Mesendoderm (in vitro differentiated cells): ENCODE measurements at regions not wholly inside any gene's neighbourhood (a gene's known extent, or its start where the extent isn't known, plus 50 kb on each side); places are given as distances from the start of the nearest gene placed in this dataset.
A peak's percentile ranks its signal among the peaks of the same experiment; 100 is the strongest.

Source experiments
- DNase-seq: peaks from one replicate; pipeline ENCODE4 v3.0.0; 2013
- H2AK5ac ChIP-seq: 2 replicates; pipeline ENCODE4 v1.6.1; 2013; ENCODE audit warnings: low read length, inconsistent platforms
- H2BK120ac ChIP-seq: 2 replicates; pipeline ENCODE4 v1.6.1; 2013; ENCODE audit warnings: low read depth, mild to moderate bottlenecking, low read length, moderate library complexity, mixed read lengths
- H2BK15ac ChIP-seq: replicated peaks from 2 replicates; pipeline ENCODE4 v1.6.1; 2013; ENCODE audit warnings: low read depth, mild to moderate bottlenecking, moderate library complexity
- H2BK5ac ChIP-seq: 2 replicates; pipeline ENCODE4 v1.6.1; 2013; ENCODE audit warnings: low read length, inconsistent platforms
- H3K18ac ChIP-seq: 2 replicates; pipeline ENCODE4 v1.6.1; 2013; ENCODE audit warnings: mild to moderate bottlenecking, low read length, mixed read lengths
- H3K23ac ChIP-seq: one replicate; pipeline ENCODE4 v1.6.1; 2013; ENCODE audit warnings: low read length
- H3K27ac ChIP-seq: 2 replicates; pipeline ENCODE4 v1.5.1; 2013; ENCODE audit warnings: low read depth, mild to moderate bottlenecking, inconsistent platforms, low read length, moderate library complexity
- H3K27me3 ChIP-seq: 2 replicates; pipeline ENCODE4 v1.6.1; 2013; ENCODE audit warnings: low read length, control low read depth, mild to moderate bottlenecking, inconsistent platforms; ENCODE audit not compliant: insufficient read depth, poor library complexity
- H3K36me3 ChIP-seq: 2 replicates; pipeline ENCODE4 v1.6.1; 2013; ENCODE audit warnings: low read length, inconsistent platforms; ENCODE audit not compliant: control insufficient read depth, insufficient read depth
- H3K4ac ChIP-seq: one replicate; pipeline ENCODE4 v1.6.1; 2013; ENCODE audit warnings: low read depth, mild to moderate bottlenecking, low read length, moderate library complexity
- H3K4me1 ChIP-seq: 2 replicates; pipeline ENCODE4 v1.6.1; 2013; ENCODE audit warnings: low read depth, low read length, inconsistent platforms; ENCODE audit not compliant: control insufficient read depth
- H3K4me2 ChIP-seq: 2 replicates; pipeline ENCODE4 v1.6.1; 2013; ENCODE audit warnings: low read length
- H3K4me3 ChIP-seq: 2 replicates; pipeline ENCODE4 v1.5.1; 2013; ENCODE audit warnings: mild to moderate bottlenecking, low read length
- H3K56ac ChIP-seq: one replicate; pipeline ENCODE4 v1.6.1; 2013; ENCODE audit warnings: low read length
- H3K79me1 ChIP-seq: 2 replicates; pipeline ENCODE4 v1.6.1; 2013; ENCODE audit warnings: low read length, inconsistent platforms
- H3K79me2 ChIP-seq: 2 replicates; pipeline ENCODE4 v1.6.1; 2013; ENCODE audit warnings: mild to moderate bottlenecking, low read length; ENCODE audit not compliant: control insufficient read depth, insufficient read depth
- H3K9ac ChIP-seq: 2 replicates; pipeline ENCODE4 v1.6.1; 2013; ENCODE audit warnings: low read length, inconsistent platforms
- H4K5ac ChIP-seq: one replicate; pipeline ENCODE4 v1.6.1; 2013; ENCODE audit warnings: low read length
- H4K8ac ChIP-seq: one replicate; pipeline ENCODE4 v1.6.1; 2013; ENCODE audit warnings: low read depth, mild to moderate bottlenecking, control low read depth, low read length, moderate library complexity
- WGBS: extraction: QIAGEN DNeasy Blood & Tissue Kit; methylation state at CpG from one replicate; pipeline ENCODE4 v1.1.7; 2013; ENCODE audit warnings: low lambda C conversion rate, missing lambda C conversion rate; ENCODE audit not compliant: insufficient coverage; ENCODE audit errors: extremely low coverage; 5-methylcytosine and 5-hydroxymethylcytosine counted together

- Histone ChIP-seq H3K23ac (no peak overlapping the region), H3K27me3 (no peaks in the 10 kb centered on the region), H3K4me1 (no peaks in the 10 kb centered on the region), H2BK5ac (no peak overlapping the region), H3K4ac (no peak overlapping the region), H3K79me2 (no peaks in the 10 kb centered on the region), H3K36me3 (no peaks in the 10 kb centered on the region), H2BK120ac (no peak overlapping the region), H4K8ac (no peak overlapping the region), H4K5ac (no peak overlapping the region), H3K56ac (no peak overlapping the region), H3K4me3 (no peak overlapping the region), H3K27ac (no peak overlapping the region), H3K9ac (no peak overlapping the region), H2BK15ac (no peak overlapping the region), H3K18ac (no peak overlapping the region), H3K79me1 (no peaks in the 10 kb centered on the region), H2AK5ac (no peak overlapping the region), H3K4me2 (no peak overlapping the region)
- DNase-seq, result no peak
- no CpG with 5 or more reads among the region's 2 CpGs for WGBS
Observed at GRCh38 chr6:9408402-9409117, 973.2 kb upstream of the SLC35B3 start.

DNA sequence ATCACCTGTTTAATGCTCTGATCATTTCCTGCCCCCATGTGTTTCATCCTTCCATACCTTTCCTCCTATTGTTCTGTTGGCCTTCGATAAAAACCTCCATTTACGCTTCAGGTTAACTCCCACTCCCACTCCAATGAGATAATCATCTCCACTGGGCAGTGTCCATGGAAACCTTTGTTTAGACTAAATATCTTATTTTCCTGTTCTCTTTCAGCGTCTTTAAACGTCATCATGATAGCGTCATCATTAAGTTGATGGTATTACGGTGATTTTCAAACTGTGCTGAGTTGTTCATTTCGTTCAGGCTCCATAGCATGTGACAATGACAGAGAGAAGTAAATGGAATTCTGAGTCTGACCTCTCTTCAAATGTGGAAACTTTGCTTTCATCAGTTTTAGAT, 970.5 kb upstream of the SLC35B3 start:
- no peak overlapping the region for H2BK120ac ChIP-seq
- H3K36me3 ChIP-seq, result no peaks in the 10 kb centered on the region
- no peaks in the 10 kb centered on the region for H3K4me1 ChIP-seq
- no peaks in the 10 kb centered on the region for H3K79me1 ChIP-seq
- H3K4me2 ChIP-seq, result no peak overlapping the region
- H3K4ac ChIP-seq, result no peak overlapping the region
- no peak overlapping the region for H3K27ac ChIP-seq
- no peaks in the 10 kb centered on the region for H3K27me3 ChIP-seq
- no peaks in the 10 kb centered on the region for H3K79me2 ChIP-seq
- H3K18ac ChIP-seq, result no peak overlapping the region
- no peak overlapping the region for H3K23ac ChIP-seq
- H3K4me3 ChIP-seq, result no peak overlapping the region
- no peak overlapping the region for H4K8ac ChIP-seq
- H3K56ac ChIP-seq, result no peak overlapping the region
- no peak overlapping the region for H2BK15ac ChIP-seq
- no peak overlapping the region for H3K9ac ChIP-seq
- WGBS, result no CpG with 5 or more reads among the region's 7 CpGs
- peak; percentile 11 for DNase-seq
- H4K5ac ChIP-seq, result no peak overlapping the region
- H2BK5ac ChIP-seq, result no peak overlapping the region
- no peak overlapping the region for H2AK5ac ChIP-seq

- Histone ChIP-seq H3K18ac (no peak overlapping the region), H3K36me3 (no peaks in the 10 kb centered on the region), H3K4me2 (no peak overlapping the region), H3K4me3 (no peak overlapping the region), H3K4ac (no peak overlapping the region), H3K56ac (no peak overlapping the region), H3K79me1 (no peaks in the 10 kb centered on the region), H3K4me1 (no peaks in the 10 kb centered on the region), H2BK120ac (no peak overlapping the region), H4K5ac (no peak overlapping the region), H4K8ac (no peak overlapping the region), H2AK5ac (no peak overlapping the region), H3K27me3 (no peaks in the 10 kb centered on the region), H2BK5ac (no peak overlapping the region), H3K79me2 (no peaks in the 10 kb centered on the region), H2BK15ac (no peak overlapping the region), H3K9ac (no peak overlapping the region), H3K23ac (no peak overlapping the region), H3K27ac (no peak overlapping the region)
- WGBS, result no CpG with 5 or more reads among the region's 6 CpGs
- DNase-seq, result peak; percentile 63
Observed at GRCh38 chr6:9405369-9405768, 970.0 kb upstream of the SLC35B3 start.

GRCh38 chr6:9404351-9405146, 969.2 kb upstream of the SLC35B3 start:
- Histone ChIP-seq H2AK5ac (no peak overlapping the region), H3K4ac (no peak overlapping the region), H3K4me3 (no peak overlapping the region), H3K18ac (peak overlapping the region; percentile 75), H3K79me2 (no peaks in the 10 kb centered on the region), H2BK120ac (no peak overlapping the region), H3K36me3 (no peaks in the 10 kb centered on the region), H3K4me2 (no peak overlapping the region), H4K5ac (no peak overlapping the region), H3K4me1 (no peaks in the 10 kb centered on the region), H3K27me3 (no peaks in the 10 kb centered on the region), H4K8ac (no peak overlapping the region), H3K56ac (no peak overlapping the region), H3K23ac (no peak overlapping the region), H3K79me1 (no peaks in the 10 kb centered on the region), H2BK15ac (no peak overlapping the region), H3K27ac (no peak overlapping the region), H3K9ac (no peak overlapping the region), H2BK5ac (no peak overlapping the region)
- DNase-seq, result peak; percentile 17
- WGBS, result no CpG with 5 or more reads among the region's 10 CpGs

- no peak for DNase-seq
- Histone ChIP-seq H3K36me3 (no peaks in the 10 kb centered on the region), H3K56ac (no peak overlapping the region)
Observed at GRCh38 chr6:9403736-9404135, 968.4 kb upstream of the SLC35B3 start.

More at GRCh38 chr6:9403736-9404135, 968.4 kb upstream of the SLC35B3 start:
- Histone ChIP-seq H3K23ac (no peak overlapping the region), H4K8ac (no peak overlapping the region), H3K18ac (no peak overlapping the region), H2AK5ac (no peak overlapping the region), H3K4me2 (no peak overlapping the region), H3K4ac (no peak overlapping the region), H3K27me3 (no peaks in the 10 kb centered on the region), H2BK15ac (no peak overlapping the region), H3K79me2 (no peaks in the 10 kb centered on the region), H2BK120ac (no peak overlapping the region), H3K9ac (no peak overlapping the region), H3K4me3 (no peak overlapping the region), H3K79me1 (no peaks in the 10 kb centered on the region), H3K27ac (no peak overlapping the region), H2BK5ac (no peak overlapping the region), H3K4me1 (no peaks in the 10 kb centered on the region), H4K5ac (no peak overlapping the region)
- no CpG with 5 or more reads among the region's 2 CpGs for WGBS
